ENCODE measurements at regions not wholly inside any gene's neighbourhood (a gene's known extent, or its start where the extent isn't known, plus 50 kb on each side); places are given as distances from the start of the nearest gene placed in this dataset.

DNA sequence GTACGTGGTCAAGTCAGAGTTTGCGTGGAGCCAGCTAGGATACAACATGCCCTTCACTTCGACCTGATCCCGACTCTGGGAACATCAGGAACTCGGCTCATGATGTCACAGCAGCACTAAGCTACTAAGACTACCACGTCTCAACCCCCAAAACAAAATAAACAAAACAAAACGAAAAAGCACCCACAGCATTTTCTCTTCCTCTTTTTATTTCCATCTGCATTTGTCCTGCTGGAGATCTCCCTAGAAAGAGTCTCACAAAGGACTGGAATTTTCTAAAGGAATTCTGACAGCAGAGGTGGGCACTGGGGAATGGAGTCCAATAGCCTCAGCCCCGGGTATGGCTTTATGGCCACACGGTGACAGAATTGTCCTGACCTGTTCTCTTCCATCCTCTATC lies 196.6 kb downstream of the SALL1 start:
- DNase-seq: no peak

DNA sequence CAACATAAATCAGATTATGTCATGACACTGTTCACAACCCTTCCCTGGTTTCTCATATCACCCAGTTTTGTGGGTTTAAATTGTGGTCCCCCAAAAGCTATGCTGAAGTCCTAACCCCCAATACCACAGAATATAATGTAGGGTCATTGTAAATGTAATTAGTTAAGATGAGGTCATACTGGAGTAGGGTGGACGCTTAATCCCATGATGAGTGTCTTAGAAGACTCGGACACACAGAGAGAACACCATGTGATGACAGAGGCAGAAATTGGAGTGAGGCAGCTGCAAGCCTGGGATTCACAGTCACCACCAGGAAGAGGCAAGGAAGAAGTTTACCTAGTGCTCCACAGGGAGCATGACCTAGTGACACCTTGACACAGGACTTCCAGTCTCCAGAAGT lies 197.8 kb downstream of the SALL1 start:
- no peak for DNase-seq

- DNase-seq: no peak
Measured at GRCh38 chr16:50950955-50951354, 200.1 kb downstream of the SALL1 start.

- DNase-seq: no peak
Measured at GRCh38 chr16:50948268-50948930, 202.7 kb downstream of the SALL1 start.

DNA sequence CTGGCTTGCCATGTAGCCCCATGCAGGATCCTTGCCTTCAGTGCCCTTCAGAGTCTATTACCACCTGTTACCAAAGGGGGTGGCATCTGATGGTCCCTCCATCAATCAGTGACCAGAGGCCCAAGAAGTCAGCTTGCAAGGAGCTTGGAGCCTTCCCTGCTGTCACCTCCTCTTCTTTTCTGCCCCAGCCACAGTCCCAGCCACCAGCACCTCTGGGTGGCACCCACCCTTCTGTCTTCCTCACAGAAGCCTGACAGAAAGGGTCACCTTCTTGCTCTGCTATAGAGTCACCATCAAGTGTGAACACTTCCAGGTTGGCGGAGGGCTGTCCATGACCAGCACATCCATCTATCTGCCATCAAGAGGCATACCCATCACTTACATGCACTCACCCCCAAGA lies 203.2 kb downstream of the SALL1 start:
- no peak for DNase-seq

- no peak for DNase-seq
Measured at GRCh38 chr16:50946606-50947005, 204.5 kb downstream of the SALL1 start.

GRCh38 chr16:50946098-50946497 lies 204.2 kb downstream of the CYLD start:
- no peak for DNase-seq

DNA sequence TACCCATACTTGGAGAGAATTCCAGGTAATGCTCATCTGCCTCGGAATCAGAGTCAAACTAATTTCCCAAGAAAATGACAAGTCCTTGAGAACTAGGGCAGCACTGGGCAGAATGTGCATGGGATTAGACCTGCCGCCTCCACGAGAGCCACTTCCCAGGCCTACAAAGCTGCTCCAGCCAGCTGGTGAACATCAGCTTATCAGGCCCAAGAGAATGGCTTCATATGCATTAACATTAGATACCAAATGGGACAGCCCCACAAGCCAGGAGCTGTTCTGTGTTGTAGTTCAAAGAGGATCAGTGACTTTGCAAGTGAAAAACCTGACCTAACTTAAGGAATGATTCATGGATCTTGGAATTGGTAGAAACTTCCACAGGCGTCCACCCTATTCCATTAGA lies 203.3 kb downstream of the CYLD start:
- DNase-seq: no peak

GRCh38 chr16:50944436-50944835 lies 202.6 kb downstream of the CYLD start:
- no peak for DNase-seq

DNA sequence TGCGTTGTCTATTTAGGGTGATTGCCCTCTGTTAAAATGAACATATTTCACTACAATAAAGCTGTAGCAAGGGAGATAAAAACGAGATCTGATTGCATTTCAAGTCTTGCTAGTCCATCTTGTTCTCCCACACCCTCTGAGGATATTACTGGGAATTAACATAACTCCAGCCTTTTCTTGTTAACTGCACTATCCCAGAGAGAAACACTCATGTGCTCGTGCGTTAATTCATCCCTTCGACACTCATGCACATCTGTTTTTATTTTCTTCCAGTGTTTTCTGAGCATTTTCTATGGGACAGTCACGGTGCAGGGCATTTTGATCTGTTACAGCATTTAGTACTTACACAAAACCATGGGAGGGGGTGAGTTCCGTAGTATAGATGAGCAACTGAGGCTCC lies 202.1 kb downstream of the CYLD start:
- no peak for DNase-seq

DNA sequence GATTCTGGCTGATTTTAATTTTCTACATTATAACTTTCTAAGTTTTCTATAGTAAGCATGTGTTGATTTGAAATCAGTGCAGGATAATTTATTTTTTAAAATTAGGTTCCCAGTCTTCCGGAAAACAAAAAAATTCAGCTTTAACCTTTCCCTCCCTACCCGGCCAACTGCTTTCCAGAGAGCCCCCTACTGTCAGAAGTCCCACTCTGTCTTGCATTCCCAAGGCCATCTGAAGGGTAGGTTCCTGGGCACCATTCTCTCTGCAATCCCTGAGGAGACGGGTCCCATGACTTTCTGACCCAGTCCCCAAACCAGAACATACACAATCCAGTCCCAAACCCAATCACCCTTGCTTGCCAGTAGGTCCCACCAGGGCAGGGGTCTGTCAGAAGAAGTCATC lies 200.3 kb downstream of the CYLD start:
- no peak for DNase-seq

GRCh38 chr16:50941681-50942080 lies 199.8 kb downstream of the CYLD start:
- DNase-seq: no peak

- peak; percentile 73 for DNase-seq
Measured at GRCh38 chr16:50940275-50940854, 198.5 kb downstream of the CYLD start.

GRCh38 chr16:50939356-50939755 lies 197.5 kb downstream of the CYLD start:
- DNase-seq: no peak

DNA sequence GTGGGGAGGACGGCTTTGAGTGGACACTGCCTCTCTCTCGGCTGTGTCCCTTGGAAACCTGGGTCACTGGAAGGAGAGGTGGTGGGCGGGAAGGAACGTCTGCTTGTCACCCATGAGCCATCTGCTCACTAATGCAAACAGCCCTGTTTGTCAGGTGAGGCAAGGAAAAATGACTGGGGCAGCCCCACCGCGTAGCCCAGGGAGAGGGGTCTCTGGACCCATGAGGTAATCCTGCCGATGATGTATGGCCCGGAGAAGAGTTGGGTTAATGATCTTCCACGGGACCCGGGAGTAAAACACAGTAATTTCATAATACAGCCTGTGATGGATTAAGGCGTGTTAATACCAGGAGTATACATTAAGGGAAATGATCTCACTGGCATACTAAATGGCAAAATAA lies 197.0 kb downstream of the CYLD start:
- DNase-seq: no peak

- no peak for DNase-seq
Measured at GRCh38 chr16:50933262-50933661, 191.4 kb downstream of the CYLD start.

GRCh38 chr16:50932348-50932935 lies 190.6 kb downstream of the CYLD start:
- DNase-seq: no peak

- DNase-seq: no peak
Measured at GRCh38 chr16:50928065-50928464, 186.2 kb downstream of the CYLD start.

DNA sequence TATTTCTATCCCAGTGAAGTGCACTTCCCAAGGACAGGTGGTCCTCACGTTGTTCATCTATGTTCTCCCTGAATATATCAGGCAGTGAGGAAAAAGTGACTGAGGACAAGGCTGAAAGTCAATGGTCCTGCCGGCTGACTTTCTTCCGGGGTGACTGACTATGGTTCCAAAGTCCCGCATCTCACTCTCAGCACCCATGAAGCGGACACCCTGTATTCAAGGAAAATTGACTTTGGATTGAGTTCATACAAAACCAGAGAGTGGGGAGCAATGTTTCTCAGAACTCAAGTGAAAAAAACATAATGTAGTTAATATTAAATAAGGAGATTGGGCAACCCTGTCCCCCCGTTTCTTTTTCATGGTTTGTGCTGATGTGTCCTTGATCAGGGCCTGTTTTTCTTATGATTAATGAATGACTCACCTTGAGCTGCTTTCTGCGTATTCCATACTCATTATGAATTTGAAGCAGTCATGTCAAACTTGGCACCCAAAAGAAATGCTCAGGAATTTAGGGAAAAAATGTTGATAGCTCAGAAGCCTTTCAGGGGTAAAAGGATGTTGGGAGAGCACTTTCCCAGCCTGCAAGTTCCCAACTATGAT lies 184.0 kb downstream of the CYLD start:
- DNase-seq: no peak

DNA sequence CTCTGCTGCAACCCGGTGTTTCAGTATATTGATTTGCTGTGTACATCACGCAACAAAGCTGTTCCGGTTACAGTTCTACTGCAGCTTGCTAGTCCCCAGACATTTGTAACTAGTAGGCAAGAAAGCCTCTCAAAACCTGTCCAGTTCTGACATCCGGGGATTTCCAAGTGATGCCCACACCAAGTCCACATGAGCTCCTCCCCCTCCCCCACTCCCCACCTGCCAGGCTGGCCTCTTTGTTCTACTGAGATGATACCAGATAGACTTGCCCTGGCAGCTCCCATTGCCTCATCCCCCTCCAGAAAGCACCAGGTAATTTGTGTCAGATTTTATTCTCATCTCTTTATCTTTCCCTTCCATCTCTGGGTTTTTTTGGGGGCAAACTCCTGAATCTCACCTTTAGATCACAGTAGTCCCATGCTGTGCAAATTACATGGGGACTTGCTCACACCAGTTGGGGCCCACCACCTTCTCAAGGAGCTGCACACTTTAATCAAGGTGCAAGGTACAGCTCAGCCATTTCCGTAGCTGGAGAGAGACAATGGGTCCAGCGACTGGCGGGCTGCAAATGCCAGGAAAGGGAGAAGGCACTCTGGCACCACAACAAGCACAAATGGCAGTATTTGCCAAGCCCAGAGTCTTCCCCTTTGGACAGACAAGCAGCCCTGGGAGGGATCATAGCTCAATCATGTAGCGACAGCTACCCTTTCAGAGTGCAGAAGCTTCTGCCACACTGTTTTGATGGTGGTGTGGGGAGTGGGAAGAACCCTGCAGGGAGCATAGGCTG lies 183.1 kb downstream of the CYLD start:
- DNase-seq: no peak

- no peak for DNase-seq
Measured at GRCh38 chr16:50917950-50918703, 176.2 kb downstream of the CYLD start.

DNA sequence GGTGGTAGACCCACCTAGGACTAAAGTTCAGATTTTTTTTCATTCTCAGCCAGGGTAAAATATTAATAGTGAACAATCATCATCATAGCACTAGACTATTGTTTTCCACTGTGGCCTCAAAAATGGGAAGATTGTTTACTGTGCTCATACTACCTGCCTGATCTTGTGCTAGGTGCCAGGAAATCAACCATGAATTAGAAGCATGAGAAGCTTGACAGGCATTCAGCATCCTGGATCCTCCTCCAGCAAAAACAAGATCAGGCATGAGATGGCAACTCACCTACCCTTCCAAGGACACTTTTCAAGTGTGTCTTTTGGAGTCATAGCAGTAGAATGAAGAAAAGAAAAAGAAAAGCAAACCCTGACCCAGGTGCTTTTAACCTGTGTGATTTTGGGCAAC lies 174.2 kb downstream of the CYLD start:
- DNase-seq: no peak

GRCh38 chr16:50915120-50915519 lies 173.2 kb downstream of the CYLD start:
- no peak for DNase-seq
